Muscle layer of duodenum (tissue), 2 donors: ENCODE measurements at regions not wholly inside any gene's neighbourhood (a gene's known extent, or its start where the extent isn't known, plus 50 kb on each side); places are given as distances from the start of the nearest gene placed in this dataset.
"Not testable (repeated sequence)": the region's sequence is repeated elsewhere in the genome, so short reads cannot be mapped to it uniquely, and the experiment has no call there.

Source experiments
- H3K27ac ChIP-seq: one replicate; pipeline ENCODE4 v1.7.0; 2013; ENCODE audit warnings: mild to moderate bottlenecking, low read length
- H3K27me3 ChIP-seq: one replicate; pipeline ENCODE4 v1.7.0; 2013; ENCODE audit warnings: low read depth, mild to moderate bottlenecking, control low read depth, low read length
- H3K36me3 ChIP-seq, 2 donors: one replicate each; pipeline ENCODE4 v1.7.0; 2013; ENCODE audit warnings: low read length in 2 of 2, control low read depth in 1 of 2, mild to moderate bottlenecking in 1 of 2; ENCODE audit not compliant: insufficient read depth in 2 of 2, control insufficient read depth in 1 of 2
- H3K4me1 ChIP-seq, 2 donors: one replicate each; pipeline ENCODE4 v1.7.0; 2013; ENCODE audit warnings: low read length in 2 of 2, mild to moderate bottlenecking in 2 of 2, control low read depth in 1 of 2, moderate library complexity in 1 of 2; ENCODE audit not compliant: insufficient read depth in 2 of 2, control insufficient read depth in 1 of 2
- H3K4me3 ChIP-seq, 2 donors: one replicate each; pipeline ENCODE4 v1.7.0; 2013; ENCODE audit warnings: low read length in 2 of 2, low read depth in 1 of 2, mild to moderate bottlenecking in 1 of 2
- H3K9me3 ChIP-seq, 2 donors: one replicate each; pipeline ENCODE4 v1.7.0; 2013; ENCODE audit warnings: low read length in 2 of 2, control low read depth in 1 of 2, mild to moderate bottlenecking in 1 of 2; ENCODE audit not compliant: control insufficient read depth in 1 of 2
- donor health status: healthy.

DNA sequence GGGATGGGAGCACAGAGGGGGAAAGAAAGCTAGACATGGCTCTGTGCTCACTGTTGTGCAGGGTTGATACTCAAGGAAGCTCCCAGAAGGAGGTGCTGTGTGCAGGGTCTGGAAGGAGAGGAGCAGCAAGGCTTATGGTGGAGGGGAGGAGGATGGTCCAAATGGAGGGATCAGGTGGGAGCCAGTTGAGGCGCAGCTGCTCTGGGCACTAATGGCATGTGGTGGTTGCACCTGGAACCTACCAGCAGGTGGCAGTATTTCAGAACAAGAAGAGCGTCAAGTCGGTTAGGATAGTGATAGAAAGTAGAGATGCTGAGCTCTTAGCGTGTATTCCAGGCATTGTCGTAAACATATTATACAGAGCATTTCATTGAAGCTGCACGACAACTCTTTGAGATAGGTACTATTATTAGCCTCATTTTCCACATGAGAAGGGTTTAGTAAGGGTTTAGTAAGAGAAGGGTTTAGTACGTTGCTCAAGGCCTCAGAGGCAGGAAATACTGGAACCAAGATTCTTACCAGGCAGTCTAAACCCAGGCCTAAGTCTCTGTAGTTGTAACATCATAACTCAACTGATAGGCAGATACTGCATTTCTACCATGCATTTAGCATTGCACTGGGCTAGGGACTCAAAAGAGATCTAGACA is 223.7 kb downstream of the CYP26B1 start:
- H3K4me3 ChIP-seq, result no peak overlapping the region
- H3K27me3 ChIP-seq, result no peaks in the 10 kb centered on the region
- no peak overlapping the region for H3K27ac ChIP-seq
- H3K9me3 ChIP-seq, result no peaks in the 10 kb centered on the region
- H3K36me3 ChIP-seq, result no peaks in the 10 kb centered on the region
- no peaks in the 10 kb centered on the region for H3K4me1 ChIP-seq

DNA sequence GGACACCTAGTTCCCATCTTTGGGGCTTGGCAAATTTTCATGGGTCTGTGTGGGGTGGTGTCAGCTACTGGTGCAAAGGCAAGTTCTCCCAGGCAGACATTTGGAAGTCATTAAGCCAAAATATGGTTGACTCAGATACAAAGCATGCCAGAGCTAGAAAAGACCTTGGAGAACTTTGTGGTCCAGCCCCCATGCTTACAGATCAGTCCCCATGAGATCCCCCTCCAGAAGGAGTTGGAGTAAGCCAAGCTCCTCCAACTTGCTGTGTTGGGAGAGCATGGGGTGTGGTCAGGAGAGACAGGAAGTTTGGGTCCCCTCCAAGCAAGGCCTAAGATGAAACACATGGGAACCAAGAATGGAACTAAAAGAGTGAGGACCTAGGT is 224.5 kb downstream of the CYP26B1 start:
- no peaks in the 10 kb centered on the region for H3K36me3 ChIP-seq
- H3K9me3 ChIP-seq, result peaks cover 0 to 6% of the 10 kb centered on the region in 2 donors
- no peak overlapping the region for H3K27ac ChIP-seq
- no peaks in the 10 kb centered on the region for H3K4me1 ChIP-seq
- H3K4me3 ChIP-seq, result no peak overlapping the region
- H3K27me3 ChIP-seq, result no peaks in the 10 kb centered on the region

DNA sequence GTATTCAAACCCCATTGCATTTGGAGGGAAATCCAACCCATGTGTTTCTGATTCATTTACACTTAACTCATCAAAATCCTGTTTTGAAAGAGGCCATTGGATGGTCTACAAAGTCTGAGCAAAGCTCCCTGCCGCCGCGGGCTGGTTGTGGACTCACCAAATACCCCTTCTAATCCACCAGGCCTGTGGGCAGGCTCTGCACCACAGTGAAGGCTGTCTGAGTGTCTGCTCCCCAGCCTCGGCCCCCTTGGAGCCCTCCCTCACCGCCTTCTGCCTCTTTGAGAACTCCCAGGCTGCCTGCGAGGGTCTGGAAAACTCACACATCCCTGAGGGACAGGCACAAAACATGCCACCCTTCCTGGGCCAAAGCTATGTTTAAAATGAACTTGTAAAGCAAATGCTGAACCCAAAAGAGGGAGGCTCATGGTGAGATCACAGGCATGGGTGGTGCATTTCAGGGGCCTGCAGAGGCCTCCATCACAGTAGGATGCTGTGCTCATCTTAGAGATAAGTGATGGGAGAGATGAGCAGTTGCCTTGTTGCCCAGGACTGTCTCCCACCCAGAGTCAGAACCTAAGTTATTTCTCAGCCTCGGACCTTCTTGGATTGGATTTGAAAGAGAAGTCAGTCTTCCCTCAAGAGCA is 225.0 kb downstream of the CYP26B1 start:
- Histone ChIP-seq H3K36me3 (no peaks in the 10 kb centered on the region), H3K9me3 (peaks cover 0 to 6% of the 10 kb centered on the region in 2 donors), H3K27me3 (no peaks in the 10 kb centered on the region), H3K4me3 (no peak overlapping the region), H3K27ac (no peak overlapping the region), H3K4me1 (no peaks in the 10 kb centered on the region)

DNA sequence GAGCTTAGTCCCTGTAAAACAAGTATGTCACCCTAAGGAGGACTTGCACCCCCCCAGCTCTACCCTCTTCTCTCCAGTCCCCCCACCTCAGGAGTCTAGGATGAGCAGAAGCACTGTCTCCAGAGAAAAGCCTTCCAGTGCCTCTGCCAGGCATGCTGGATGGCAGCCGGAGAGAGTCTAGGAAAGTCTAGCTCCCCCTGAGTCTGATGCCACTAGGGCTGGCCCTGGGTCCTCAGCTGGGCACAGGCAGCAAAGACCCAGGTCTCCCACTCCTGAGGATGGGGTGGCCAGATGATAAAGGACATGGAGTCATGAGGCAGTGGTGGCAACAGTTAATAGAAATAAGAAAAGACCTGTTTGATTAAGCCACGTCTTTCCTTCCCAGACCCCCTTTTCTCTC is 225.6 kb downstream of the CYP26B1 start:
- Histone ChIP-seq H3K9me3 (peaks cover 0 to 6% of the 10 kb centered on the region in 2 donors), H3K4me3 (no peak overlapping the region), H3K36me3 (no peaks in the 10 kb centered on the region), H3K4me1 (no peaks in the 10 kb centered on the region), H3K27ac (no peak overlapping the region), H3K27me3 (no peaks in the 10 kb centered on the region)

DNA sequence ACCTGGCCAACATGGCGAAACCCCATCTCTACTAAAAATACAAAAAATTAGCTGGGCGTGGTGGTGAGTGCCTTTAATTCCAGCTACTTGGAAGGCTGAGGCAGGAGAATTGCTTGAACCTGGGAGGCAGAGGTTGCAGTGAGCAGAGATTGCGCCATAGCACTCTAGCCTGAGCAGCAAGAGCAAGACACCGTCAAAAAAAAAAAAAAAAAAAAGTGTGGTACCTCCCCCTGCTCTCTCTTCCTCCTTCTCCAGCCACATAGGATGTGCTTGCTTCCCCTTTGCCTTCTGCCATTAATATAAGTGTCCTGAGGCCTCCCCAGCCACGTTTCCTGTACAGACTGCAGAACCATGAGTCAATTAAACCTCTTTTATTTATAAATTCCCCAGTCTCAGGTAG is 226.8 kb downstream of the CYP26B1 start:
- H3K36me3 ChIP-seq, H3K27ac ChIP-seq, H3K4me3 ChIP-seq, H3K9me3 ChIP-seq, H3K4me1 ChIP-seq, H3K27me3 ChIP-seq: not testable (repeated sequence)

DNA sequence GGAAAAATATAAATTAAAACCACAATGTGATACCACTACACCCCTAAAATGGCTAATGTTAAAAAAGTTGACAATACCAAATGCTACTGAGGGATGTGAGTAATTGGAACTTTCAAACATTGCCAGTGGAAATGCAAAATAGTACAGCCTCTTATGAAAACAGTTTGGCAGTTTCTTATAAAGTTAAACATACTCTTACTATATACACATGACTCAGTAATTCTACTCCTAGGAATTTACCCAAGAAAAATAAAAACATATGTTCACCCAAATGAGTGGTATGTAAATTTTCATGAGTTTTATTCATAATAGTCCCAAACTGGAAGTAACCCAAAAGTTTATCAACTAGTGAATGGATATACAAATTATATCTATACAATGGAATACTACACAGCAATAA is 228.0 kb downstream of the CYP26B1 start:
- Histone ChIP-seq H3K4me1 (no peaks in the 10 kb centered on the region), H3K27ac (no peak overlapping the region)

DNA sequence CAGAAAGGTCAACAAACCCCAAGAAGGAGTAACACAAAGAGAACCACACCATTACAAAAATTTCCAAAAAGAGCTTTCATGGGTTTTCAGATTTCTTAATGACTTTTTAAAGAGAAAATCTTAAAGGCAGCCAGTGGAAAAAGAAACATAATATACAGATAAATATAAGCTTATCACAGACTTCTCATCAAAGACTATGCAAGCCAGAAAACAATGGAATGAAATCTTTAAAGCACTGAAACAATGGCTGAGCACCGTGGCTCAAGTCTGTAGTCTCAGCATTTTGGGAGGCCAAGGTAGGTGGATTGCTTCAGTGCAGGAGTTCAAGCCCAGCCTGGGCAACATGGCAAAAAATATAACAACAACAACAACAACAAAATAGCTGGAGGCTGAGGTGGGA is 237.4 kb downstream of the CYP26B1 start:
- Histone ChIP-seq H3K9me3 (peaks cover 0 to 14% of the 10 kb centered on the region in 2 donors), H3K36me3 (no peaks in the 10 kb centered on the region), H3K4me1 (no peaks in the 10 kb centered on the region), H3K27ac (no peak overlapping the region), H3K4me3 (no peak overlapping the region), H3K27me3 (no peaks in the 10 kb centered on the region)

More for the DNA sequence above, 228.0 kb downstream of the CYP26B1 start:
- Histone ChIP-seq H3K4me3 (no peak overlapping the region), H3K36me3 (no peaks in the 10 kb centered on the region), H3K9me3 (peaks cover 0 to 6% of the 10 kb centered on the region in 2 donors), H3K27me3 (no peaks in the 10 kb centered on the region)

DNA sequence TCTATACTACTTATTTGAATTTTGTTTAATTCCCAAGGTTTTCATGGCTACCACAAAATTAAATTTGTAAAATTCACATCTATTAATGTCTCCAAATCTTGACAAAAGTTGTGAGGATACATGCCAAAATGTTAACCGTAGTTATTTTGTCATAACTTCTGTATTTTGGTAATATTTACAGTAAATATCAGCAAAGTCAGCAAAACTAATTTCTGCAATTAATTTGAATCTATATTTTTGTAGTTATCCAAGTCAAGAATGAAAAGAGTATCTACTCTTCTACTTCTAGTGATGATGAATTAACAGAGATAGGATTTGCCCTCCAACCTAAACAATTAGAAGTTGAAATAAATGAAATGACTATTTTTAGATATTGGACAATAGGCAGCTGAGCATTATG is 238.9 kb downstream of the CYP26B1 start:
- Histone ChIP-seq H3K9me3 (peaks cover 0 to 14% of the 10 kb centered on the region in 2 donors), H3K4me1 (no peaks in the 10 kb centered on the region), H3K4me3 (no peak overlapping the region), H3K27me3 (no peaks in the 10 kb centered on the region), H3K36me3 (no peaks in the 10 kb centered on the region), H3K27ac (no peak overlapping the region)

DNA sequence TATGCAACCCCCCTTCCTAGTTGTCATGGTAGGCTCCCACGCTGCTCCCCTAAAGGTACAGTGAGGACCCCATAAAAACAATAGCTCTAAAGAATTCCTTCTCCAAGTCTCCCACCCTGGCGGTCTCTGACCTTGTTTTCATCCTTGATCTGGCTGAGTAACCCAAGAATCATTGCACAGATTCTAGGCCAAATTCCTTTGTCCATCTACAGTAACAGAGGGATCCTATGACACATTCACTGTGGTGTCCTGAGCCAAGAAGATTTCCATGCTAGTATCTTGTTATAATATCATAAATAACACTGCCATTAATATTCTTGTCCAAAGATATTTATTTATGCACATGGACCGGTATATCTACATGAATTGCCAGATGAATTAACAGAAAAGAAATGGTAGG is 240.2 kb downstream of the CYP26B1 start:
- Histone ChIP-seq H3K4me1 (no peaks in the 10 kb centered on the region), H3K36me3 (no peaks in the 10 kb centered on the region), H3K27ac (no peak overlapping the region), H3K9me3 (peaks cover 0 to 14% of the 10 kb centered on the region in 2 donors), H3K4me3 (no peak overlapping the region), H3K27me3 (no peaks in the 10 kb centered on the region)

DNA sequence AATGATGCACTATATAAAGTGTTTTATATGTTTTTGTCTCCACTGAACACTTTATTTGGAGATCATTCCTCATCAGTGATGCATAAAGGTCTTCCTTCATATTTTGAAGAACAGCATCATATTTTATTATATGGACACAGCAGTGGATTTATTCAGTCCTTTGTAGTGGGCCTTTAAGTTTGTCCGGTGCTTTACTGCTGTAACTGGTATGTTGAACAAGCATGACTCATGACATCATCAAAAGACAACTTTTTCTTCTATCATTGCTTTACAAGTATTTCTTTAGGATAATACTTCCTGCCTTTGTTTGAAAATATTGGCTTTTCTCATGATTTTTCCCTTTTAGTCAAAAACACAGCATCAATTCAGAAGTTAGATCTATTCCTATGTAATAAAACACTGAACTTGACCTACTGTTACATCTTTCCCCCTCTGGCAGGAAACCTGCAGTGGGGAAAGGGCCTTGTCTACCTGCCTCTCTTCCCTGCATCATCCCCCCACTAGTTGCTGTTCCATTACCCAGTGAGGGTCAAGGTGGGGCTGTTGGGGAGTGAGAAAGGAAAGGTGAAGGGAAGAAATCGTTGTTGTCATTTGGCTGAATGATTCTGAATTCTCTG is 241.2 kb downstream of the CYP26B1 start:
- Histone ChIP-seq H3K27ac (no peak overlapping the region), H3K4me1 (no peaks in the 10 kb centered on the region), H3K9me3 (peaks cover 0 to 14% of the 10 kb centered on the region in 2 donors), H3K36me3 (no peaks in the 10 kb centered on the region), H3K4me3 (no peak overlapping the region), H3K27me3 (no peaks in the 10 kb centered on the region)

DNA sequence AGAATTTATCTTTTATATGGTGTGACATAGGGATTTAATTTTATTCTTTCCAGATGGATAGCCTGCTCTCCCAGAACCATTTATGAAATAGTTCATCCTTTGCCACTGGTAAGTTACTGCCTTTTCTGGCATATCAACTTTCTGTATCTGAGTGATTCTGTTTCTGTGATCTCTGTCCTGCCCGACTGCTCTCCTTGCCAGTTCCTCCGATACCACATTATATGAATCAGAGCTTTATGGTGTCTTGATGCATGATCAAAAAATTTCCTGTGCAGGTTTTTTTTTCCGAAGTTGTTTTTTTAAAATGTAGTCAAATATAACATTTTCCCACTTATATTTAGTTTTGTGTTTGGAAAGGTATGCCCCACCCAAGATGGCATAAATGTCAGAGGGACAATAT is 242.5 kb downstream of the CYP26B1 start:
- Histone ChIP-seq H3K27me3 (no peaks in the 10 kb centered on the region), H3K4me3 (no peak overlapping the region), H3K4me1 (no peaks in the 10 kb centered on the region), H3K9me3 (peaks cover 0 to 10% of the 10 kb centered on the region in 2 donors), H3K36me3 (no peaks in the 10 kb centered on the region), H3K27ac (no peak overlapping the region)
